RWPE2 (cell line): ENCODE measurements at regions not wholly inside any gene's neighbourhood (a gene's known extent, or its start where the extent isn't known, plus 50 kb on each side); places are given as distances from the start of the nearest gene placed in this dataset.
"Not testable (repeated sequence)": the region's sequence is repeated elsewhere in the genome, so short reads cannot be mapped to it uniquely, and the experiment has no call there.

ENCODE experiments used
- ATAC-seq: fragments of 200-7000 bp; cut with Tn5 transposase; 3 replicates; pipeline ENCODE4 v1.9.1; 2021; ENCODE audit warnings: low read depth
- DNase-seq: peaks from one replicate; pipeline ENCODE4 v3.0.0-alpha.2; 2020; ENCODE audit warnings: low spot score
- H3K27ac ChIP-seq: fragments of 450-650 bp; 2 replicates; pipeline ENCODE4 v1.5.1; 2017; ENCODE audit warnings: mild to moderate bottlenecking; ENCODE audit not compliant: poor library complexity, severe bottlenecking
- H3K27me3 ChIP-seq: fragments of 250-450 bp; sonication (Bioruptor Pico); 2 replicates; pipeline ENCODE4 v1.5.1; 2021; ENCODE audit warnings: mild to moderate bottlenecking, moderate library complexity; ENCODE audit not compliant: insufficient read depth, poor library complexity, severe bottlenecking
- H3K36me3 ChIP-seq: fragments of 250-450 bp; sonication (Bioruptor Pico); 2 replicates; pipeline ENCODE4 v1.5.1; 2020; ENCODE audit warnings: low read depth, mild to moderate bottlenecking, moderate library complexity
- H3K4me1 ChIP-seq: fragments of 250-450 bp; sonication (Bioruptor Pico); 2 replicates; pipeline ENCODE4 v1.5.1; 2021; ENCODE audit warnings: mild to moderate bottlenecking, moderate library complexity; ENCODE audit not compliant: insufficient read depth, poor library complexity, severe bottlenecking
- H3K4me3 ChIP-seq: fragments of 250-450 bp; sonication (Bioruptor Pico); 2 replicates; pipeline ENCODE4 v1.5.1; 2021; ENCODE audit warnings: mild to moderate bottlenecking, moderate library complexity; ENCODE audit not compliant: severe bottlenecking
- H3K9me3 ChIP-seq: fragments of 250-450 bp; sonication (Bioruptor Pico); 2 replicates; pipeline ENCODE4 v1.5.1; 2021; ENCODE audit warnings: mild to moderate bottlenecking, moderate library complexity; ENCODE audit not compliant: severe bottlenecking
- TF ChIP-seq, protein P1 (sequence below): fragments of 450-650 bp; IDR thresholded peaks from one replicate; pipeline ENCODE4 v1.5.1; 2017; ENCODE audit warnings: mild to moderate bottlenecking, moderate library complexity; ENCODE audit not compliant: poor library complexity, severe bottlenecking

DNA sequence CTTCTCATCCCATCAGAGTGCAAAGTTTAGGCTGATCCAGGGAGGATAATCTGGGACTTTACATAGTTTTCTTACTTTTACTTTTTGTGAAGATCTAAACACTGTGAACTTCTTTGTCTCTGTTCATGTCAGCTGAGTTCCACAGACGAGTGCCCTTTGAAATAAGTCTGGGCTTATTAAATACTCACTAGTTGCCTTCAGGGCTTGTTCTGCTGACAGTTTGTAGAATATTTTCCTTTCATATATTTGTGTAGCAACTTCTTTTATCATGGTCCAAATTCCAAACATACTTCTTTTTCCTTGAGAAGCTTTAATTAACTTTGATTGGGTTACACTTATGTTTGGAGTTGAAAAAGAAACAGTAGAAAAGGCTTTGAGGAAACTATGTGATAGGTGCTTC lies 109.6 kb downstream of the SH2D1A start:
- TF ChIP-seq, protein P1, sequence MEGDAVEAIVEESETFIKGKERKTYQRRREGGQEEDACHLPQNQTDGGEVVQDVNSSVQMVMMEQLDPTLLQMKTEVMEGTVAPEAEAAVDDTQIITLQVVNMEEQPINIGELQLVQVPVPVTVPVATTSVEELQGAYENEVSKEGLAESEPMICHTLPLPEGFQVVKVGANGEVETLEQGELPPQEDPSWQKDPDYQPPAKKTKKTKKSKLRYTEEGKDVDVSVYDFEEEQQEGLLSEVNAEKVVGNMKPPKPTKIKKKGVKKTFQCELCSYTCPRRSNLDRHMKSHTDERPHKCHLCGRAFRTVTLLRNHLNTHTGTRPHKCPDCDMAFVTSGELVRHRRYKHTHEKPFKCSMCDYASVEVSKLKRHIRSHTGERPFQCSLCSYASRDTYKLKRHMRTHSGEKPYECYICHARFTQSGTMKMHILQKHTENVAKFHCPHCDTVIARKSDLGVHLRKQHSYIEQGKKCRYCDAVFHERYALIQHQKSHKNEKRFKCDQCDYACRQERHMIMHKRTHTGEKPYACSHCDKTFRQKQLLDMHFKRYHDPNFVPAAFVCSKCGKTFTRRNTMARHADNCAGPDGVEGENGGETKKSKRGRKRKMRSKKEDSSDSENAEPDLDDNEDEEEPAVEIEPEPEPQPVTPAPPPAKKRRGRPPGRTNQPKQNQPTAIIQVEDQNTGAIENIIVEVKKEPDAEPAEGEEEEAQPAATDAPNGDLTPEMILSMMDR = no peak
- Histone ChIP-seq H3K27ac (no peak overlapping the region), H3K27me3 (no peaks in the 10 kb centered on the region), H3K36me3 (no peaks in the 10 kb centered on the region), H3K9me3 (no peaks in the 10 kb centered on the region), H3K4me3 (no peak overlapping the region), H3K4me1 (no peaks in the 10 kb centered on the region)
- DNase-seq (no peak), ATAC-seq (no peak)

DNA sequence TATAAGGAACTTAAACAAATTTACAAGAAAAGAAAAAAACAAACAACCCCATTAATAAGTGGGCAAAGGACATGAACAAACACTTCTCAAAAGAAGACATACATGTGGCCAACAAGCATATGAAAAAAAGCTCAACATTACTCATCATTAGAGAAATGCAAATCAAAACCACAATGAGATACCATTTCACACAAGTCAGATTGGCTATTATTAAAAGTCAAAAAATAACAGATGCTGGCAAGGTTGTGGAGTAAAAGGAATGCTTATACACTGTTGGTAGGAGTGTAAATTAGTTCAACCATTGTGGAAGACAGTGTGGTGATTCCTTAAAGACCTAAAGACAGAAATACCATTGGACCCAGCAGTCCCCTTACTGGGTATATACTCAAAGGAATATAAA lies 113.5 kb downstream of the SH2D1A start:
- not testable (repeated sequence) for DNase-seq, H3K9me3 ChIP-seq, H3K4me3 ChIP-seq, ATAC-seq, H3K4me1 ChIP-seq, H3K27me3 ChIP-seq, H3K27ac ChIP-seq, H3K36me3 ChIP-seq

DNA sequence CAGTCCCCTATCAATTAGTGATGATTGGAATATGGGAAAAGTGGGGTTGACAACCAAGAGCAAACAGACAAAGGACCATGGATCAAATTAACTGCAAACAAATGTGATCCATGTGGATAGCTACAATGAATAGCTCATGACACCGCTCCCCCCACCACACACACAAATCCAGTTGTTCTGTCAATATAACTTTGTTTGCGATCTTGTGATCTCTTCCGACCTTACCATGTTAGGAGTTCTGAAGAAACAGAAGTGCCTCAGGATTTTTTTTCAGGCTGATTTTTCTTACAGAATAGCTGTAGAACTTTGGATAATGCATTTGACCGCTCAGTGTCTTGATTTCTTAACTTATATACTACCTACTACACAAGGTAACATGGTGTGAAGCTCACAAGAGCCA lies 116.6 kb downstream of the SH2D1A start:
- Histone ChIP-seq H3K36me3 (no peaks in the 10 kb centered on the region), H3K4me3 (no peak overlapping the region), H3K4me1 (no peaks in the 10 kb centered on the region), H3K9me3 (no peaks in the 10 kb centered on the region), H3K27me3 (no peaks in the 10 kb centered on the region), H3K27ac (no peak overlapping the region)
- DNase-seq (no peak), ATAC-seq (no peak)
- TF ChIP-seq, protein P1 = no peak

DNA sequence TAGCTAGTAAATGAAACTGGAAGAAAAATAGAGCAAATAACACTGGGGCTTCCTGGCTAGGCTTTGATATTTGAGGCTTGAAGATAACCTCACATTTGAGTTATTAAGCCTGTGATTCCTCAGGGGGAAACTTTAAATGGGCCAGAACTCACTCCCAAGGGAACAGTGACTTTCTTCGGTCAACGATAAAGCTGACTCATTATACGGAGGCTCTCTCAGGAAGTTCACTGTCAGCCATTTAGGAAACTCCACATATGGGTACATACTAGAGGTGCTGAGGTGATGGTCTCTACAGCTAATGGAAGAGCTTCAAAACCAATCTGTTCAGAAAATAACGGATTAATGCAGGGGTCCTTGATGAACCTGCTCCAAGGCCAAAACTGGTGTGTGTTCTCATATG lies 120.8 kb downstream of the SH2D1A start:
- Histone ChIP-seq H3K9me3 (no peaks in the 10 kb centered on the region), H3K27me3 (no peaks in the 10 kb centered on the region), H3K27ac (no peak overlapping the region), H3K4me3 (no peak overlapping the region), H3K36me3 (no peaks in the 10 kb centered on the region), H3K4me1 (no peaks in the 10 kb centered on the region)
- TF ChIP-seq, protein P1 = no peak
- no peak for ATAC-seq
- DNase-seq = no peak

DNA sequence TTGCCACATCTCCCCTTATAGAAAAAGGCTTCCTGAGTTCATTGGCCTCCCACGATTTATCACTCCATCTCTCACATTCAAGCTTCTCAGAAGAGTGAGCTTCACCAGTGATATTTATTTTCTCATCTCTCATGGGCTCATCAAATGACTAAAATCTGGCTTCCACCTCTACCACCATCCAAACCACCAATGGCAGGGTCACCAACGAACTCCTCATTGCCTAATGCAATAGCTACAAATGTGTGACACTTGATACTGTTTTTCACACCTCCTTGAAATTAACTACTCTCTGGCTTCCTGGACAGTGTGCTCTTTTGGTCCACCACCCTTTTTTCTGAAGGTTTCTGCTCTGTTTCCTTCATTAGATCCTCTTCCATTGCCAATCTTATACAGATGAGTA lies 129.0 kb downstream of the SH2D1A start:
- H3K27me3 ChIP-seq = no peaks in the 10 kb centered on the region
- no peaks in the 10 kb centered on the region for H3K9me3 ChIP-seq
- no peaks in the 10 kb centered on the region for H3K4me1 ChIP-seq
- TF ChIP-seq, protein P1 = no peak
- DNase-seq (no peak), ATAC-seq (no peak)
- H3K27ac ChIP-seq = no peak overlapping the region
- H3K36me3 ChIP-seq = no peaks in the 10 kb centered on the region
- no peak overlapping the region for H3K4me3 ChIP-seq
